PC-3 (cell line): ENCODE measurements at regions not wholly inside any gene's neighbourhood (a gene's known extent, or its start where the extent isn't known, plus 50 kb on each side); places are given as distances from the start of the nearest gene placed in this dataset.

Source experiments
- ATAC-seq: fragments of 200-7000 bp; cut with Tn5 transposase; 2 replicates; pipeline ENCODE4 v1.9.1; 2020; ENCODE audit warnings: mild to moderate bottlenecking, moderate library complexity
- BruUV-seq: library from RNA; stranded (reverse); fragments of 400-500 nt; replicated peaks from 2 replicates; lab custom pipeline; 2021; lab: Mats Ljungman, UMichigan
- CTCF ChIA-PET: fragments of 300-600 bp; sonication (Branson Sonifier 250); formaldehyde crosslinking; loops from one replicate; lab custom pipeline; 2022; ENCODE audit warnings: antibody characterized with exemption; lab: Charles Lee
- POLR2A ChIA-PET: fragments of 300-600 bp; sonication (Branson Sonifier 250); formaldehyde crosslinking; loops from one replicate; lab custom pipeline; 2022; ENCODE audit warnings: antibody characterized with exemption; ENCODE audit not compliant: unreplicated experiment; lab: Charles Lee
- DNase-seq: peaks from one replicate; pipeline ENCODE4 v3.0.0-alpha.2; 2015
- H2AFZ ChIP-seq: fragments of 300-600 bp; sonication (generic); 2 replicates; pipeline ENCODE4 v1.6.0; 2016; ENCODE audit warnings: antibody characterized with exemption, low read length
- H3F3A ChIP-seq: fragments of 300-600 bp; sonication (generic); one replicate; pipeline ENCODE4 v1.6.0; 2017; ENCODE audit warnings: antibody characterized with exemption, low read length, control low read depth, mild to moderate bottlenecking; ENCODE audit not compliant: unreplicated experiment
- H3K27ac ChIP-seq: fragments of 300-600 bp; sonication (generic); 2 replicates; pipeline ENCODE4 v1.5.1; 2016; ENCODE audit warnings: mild to moderate bottlenecking, low read length
- H3K27me3 ChIP-seq: fragments of 300-600 bp; sonication (generic); 2 replicates; pipeline ENCODE4 v1.6.1; 2016; ENCODE audit warnings: low read length, mixed read lengths
- H3K36me3 ChIP-seq: fragments of 300-600 bp; sonication (generic); 2 replicates; pipeline ENCODE4 v1.6.1; 2016; ENCODE audit warnings: low read depth, mixed run types, low read length, mixed read lengths
- H3K4me1 ChIP-seq: fragments of 300-600 bp; sonication (generic); 2 replicates; pipeline ENCODE4 v1.5.1; 2016; ENCODE audit warnings: low read length; ENCODE audit not compliant: insufficient read depth
- H3K4me2 ChIP-seq: fragments of 300-600 bp; sonication (generic); 2 replicates; pipeline ENCODE4 v1.6.0; 2016; ENCODE audit warnings: low read length
- H3K4me3 ChIP-seq: fragments of 300-600 bp; sonication (generic); 2 replicates; pipeline ENCODE4 v1.5.1; 2016; ENCODE audit warnings: mild to moderate bottlenecking, low read length, mixed read lengths
- H3K79me2 ChIP-seq: fragments of 300-600 bp; sonication (generic); 2 replicates; pipeline ENCODE4 v1.6.1; 2017; ENCODE audit warnings: low read length, mixed read lengths
- H3K9ac ChIP-seq: fragments of 300-600 bp; sonication (generic); 2 replicates; pipeline ENCODE4 v1.6.0; 2016; ENCODE audit warnings: mild to moderate bottlenecking, low read length
- H3K9me2 ChIP-seq: fragments of 300-600 bp; sonication (generic); replicated peaks from 2 replicates; pipeline ENCODE4 v1.6.1; 2016; ENCODE audit warnings: mixed run types, low read length, mixed read lengths
- H3K9me3 ChIP-seq: fragments of 300-600 bp; sonication (generic); 2 replicates; pipeline ENCODE4 v1.6.1; 2016; ENCODE audit warnings: low read length, mixed read lengths
- H4K20me1 ChIP-seq: fragments of 300-600 bp; sonication (generic); 2 replicates; pipeline ENCODE4 v1.6.1; 2016; ENCODE audit warnings: low read length, mixed read lengths
- CTCF ChIP-seq: fragments of 300-600 bp; sonication (generic); conservative IDR thresholded peaks from 2 replicates; pipeline ENCODE4 v1.5.1; 2017; ENCODE audit warnings: antibody characterized with exemption, low read depth, mild to moderate bottlenecking, low read length
- EZH2 ChIP-seq: fragments of 300-600 bp; sonication (generic); IDR thresholded peaks from one replicate; pipeline ENCODE4 v1.6.1; 2017; ENCODE audit warnings: antibody characterized with exemption, mild to moderate bottlenecking, low read length; ENCODE audit not compliant: unreplicated experiment
- EZH2phosphoT487 ChIP-seq: fragments of 300-600 bp; sonication (generic); IDR thresholded peaks from 2 replicates; pipeline ENCODE4 v1.6.1; 2018; ENCODE audit warnings: mild to moderate bottlenecking, antibody characterized with exemption, low read length, borderline replicate concordance
- intact Hi-C: fragments of 100-400 bp; cut with micrococcal nuclease; formaldehyde crosslinking; loops from 2 replicates; pipeline ENCODE4 v1.9.0; 2023

GRCh38 chr5:173790836-173791546, 97.2 kb upstream of the CPEB4 start:
- Histone ChIP-seq H3K27me3 (no peaks in the 10 kb centered on the region), H3K27ac (no peak overlapping the region), H3K9me3 (no peaks in the 10 kb centered on the region), H3K9ac (no peak overlapping the region), H3K36me3 (no peaks in the 10 kb centered on the region), H3F3A (no peaks in the 10 kb centered on the region), H3K4me2 (no peak overlapping the region), H2AFZ (no peak overlapping the region), H3K4me1 (peaks cover 21% of the 10 kb centered on the region), H4K20me1 (no peaks in the 10 kb centered on the region), H3K4me3 (no peak overlapping the region), H3K79me2 (no peaks in the 10 kb centered on the region), H3K9me2 (no peaks in the 10 kb centered on the region)
- no TSS peak for BruUV-seq
- ATAC-seq, result no peak
- TF ChIP-seq EZH2, result no peak
- TF ChIP-seq EZH2phosphoT487, result no peak
- TF ChIP-seq CTCF, result no peak
- CTCF ChIA-PET, result interaction anchor here (0.7 kb wide), 1 partner anchor 44 kb away, joined by 3 read pairs; no protein-coding TSS in a partner anchor
- DNase-seq, result no peak
- intact Hi-C loops, result no loop called here
- POLR2A ChIA-PET, result no interaction called here

GRCh38 chr5:173791878-173792277, 96.3 kb upstream of the CPEB4 start:
- no peak overlapping the region for H3K4me2 ChIP-seq
- no peak for TF ChIP-seq CTCF
- no peak for TF ChIP-seq EZH2
- TF ChIP-seq EZH2phosphoT487, result no peak
- no peak overlapping the region for H2AFZ ChIP-seq
- H3K9me3 ChIP-seq, result no peaks in the 10 kb centered on the region
- no peaks in the 10 kb centered on the region for H4K20me1 ChIP-seq
- H3K27me3 ChIP-seq, result no peaks in the 10 kb centered on the region
- H3K27ac ChIP-seq, result no peak overlapping the region
- H3K36me3 ChIP-seq, result no peaks in the 10 kb centered on the region
- H3K4me1 ChIP-seq, result peaks cover 21% of the 10 kb centered on the region
- H3K4me3 ChIP-seq, result no peak overlapping the region
- CTCF ChIA-PET, result interaction anchor here (0.7 kb wide), 1 partner anchor 43 kb away, joined by 3 read pairs; no protein-coding TSS in a partner anchor
- no peak for DNase-seq
- POLR2A ChIA-PET, result no interaction called here
- intact Hi-C loops, result no loop called here
- H3K9ac ChIP-seq, result no peak overlapping the region
- no peaks in the 10 kb centered on the region for H3K79me2 ChIP-seq
- BruUV-seq, result no TSS peak
- H3F3A ChIP-seq, result no peaks in the 10 kb centered on the region
- no peaks in the 10 kb centered on the region for H3K9me2 ChIP-seq
- no peak for ATAC-seq

GRCh38 chr5:173792781-173793547, 95.2 kb upstream of the CPEB4 start:
- Histone ChIP-seq H3K36me3 (no peaks in the 10 kb centered on the region), H3K9me2 (no peaks in the 10 kb centered on the region), H3K4me1 (peaks cover 21% of the 10 kb centered on the region), H3F3A (no peaks in the 10 kb centered on the region), H3K9me3 (no peaks in the 10 kb centered on the region), H3K4me3 (no peak overlapping the region), H3K27ac (no peak overlapping the region), H3K9ac (no peak overlapping the region), H2AFZ (no peak overlapping the region), H3K4me2 (no peak overlapping the region), H3K27me3 (no peaks in the 10 kb centered on the region), H4K20me1 (no peaks in the 10 kb centered on the region), H3K79me2 (no peaks in the 10 kb centered on the region)
- ATAC-seq (no peak), DNase-seq (peak; percentile 23)
- no TSS peak for BruUV-seq
- POLR2A ChIA-PET, result no interaction called here
- CTCF ChIA-PET, result no interaction called here
- TF ChIP-seq CTCF, result no peak
- TF ChIP-seq EZH2, result no peak
- no peak for TF ChIP-seq EZH2phosphoT487
- intact Hi-C loops, result no loop called here
